ENCODE measurements at regions not wholly inside any gene's neighbourhood (a gene's known extent, or its start where the extent isn't known, plus 50 kb on each side); places are given as distances from the start of the nearest gene placed in this dataset.

- no peaks in the 10 kb centered on the region; the same call in 1 of the 2 replicates for H3K4me1 ChIP-seq (ENCODE audit: control insufficient read depth, insufficient read depth, low read length)
- TF ChIP-seq TCF7L2 (IDR thresholded peaks at IDR 0.05; ENCODE audit: low read depth, low read length) (no peak), POLR2AphosphoS5 (IDR thresholded peaks at IDR 0.05; ENCODE audit: low read depth, low read length) (no peak), REST (IDR thresholded peaks at IDR 0.05; ENCODE audit: insufficient read depth in 1 of 2, low read depth in 2 of 2, low read length in 1 of 2) (no peak), SIN3A (IDR thresholded peaks at IDR 0.05; ENCODE audit: borderline replicate concordance, insufficient read depth, low read depth, low read length) (no peak), CTCF (IDR thresholded peaks at IDR 0.05) (no peak)
- BruUV-seq (replicated peaks) = no TSS peak
- intact Hi-C loops (cut with micrococcal nuclease; ENCODE audit: unreplicated experiment) = no loop called here
- peak overlapping the region; percentile 34; the same call in 1 of the 2 replicates for H3K27ac ChIP-seq (ENCODE audit: low read length)
- DNase-seq (ENCODE audit: low read depth, low spot score) (no peak), ATAC-seq (no peak)
- in situ Hi-C loops (cut with HindIII; ENCODE audit: low pct_unique_long_range_greater_than_20kb, low sequenced_read_pairs) = no loop called here
- CTCF ChIA-PET = no interaction called here
- POLR2A ChIA-PET = no interaction called here
- no peaks in the 10 kb centered on the region for H3K36me3 ChIP-seq (ENCODE audit: control insufficient read depth, insufficient read depth, low read length)
- H3K4me3 ChIP-seq (ENCODE audit: low read depth in 2 of 2, low read length in 2 of 2) = no peak overlapping the region
- H3K9me3 ChIP-seq (ENCODE audit: control insufficient read depth, insufficient read depth, low read depth, low read length) = no peaks in the 10 kb centered on the region
- no peaks in the 10 kb centered on the region for H3K27me3 ChIP-seq (ENCODE audit: control insufficient read depth, insufficient read depth, low read length)
Measured at GRCh38 chr4:98748609-98749008, 90.2 kb upstream of the TSPAN5 start.

GRCh38 chr4:98747393-98748091 lies 89.1 kb upstream of the TSPAN5 start:
- ATAC-seq (no peak; the same call in 1 of the 2 replicates), DNase-seq (ENCODE audit: low read depth, low spot score) (no peak)
- BruUV-seq (replicated peaks) = no TSS peak
- peak overlapping the region; percentile 59; the same call in 1 of the 2 replicates for H3K27ac ChIP-seq (ENCODE audit: low read length)
- ChIA-PET POLR2A (interaction anchor here (0.5 kb wide), 1 partner anchor 182 kb away, joined by 5 read pairs; no protein-coding TSS in a partner anchor), CTCF (interaction anchor here (0.6 kb wide), 1 partner anchor 16 kb away, joined by 4 read pairs; no protein-coding TSS in a partner anchor)
- in situ Hi-C loops (cut with HindIII; ENCODE audit: low pct_unique_long_range_greater_than_20kb, low sequenced_read_pairs) (no loop called here), intact Hi-C loops (cut with micrococcal nuclease; ENCODE audit: unreplicated experiment) (no loop called here)
- no peaks in the 10 kb centered on the region for H3K36me3 ChIP-seq (ENCODE audit: control insufficient read depth, insufficient read depth, low read length)
- H3K4me3 ChIP-seq (ENCODE audit: low read depth in 2 of 2, low read length in 2 of 2) = no peak overlapping the region
- H3K4me1 ChIP-seq (ENCODE audit: control insufficient read depth, insufficient read depth, low read length) = no peaks in the 10 kb centered on the region; the same call in 1 of the 2 replicates
- H3K9me3 ChIP-seq (ENCODE audit: control insufficient read depth, insufficient read depth, low read depth, low read length) = no peaks in the 10 kb centered on the region
- TF ChIP-seq POLR2AphosphoS5 (IDR thresholded peaks at IDR 0.05; ENCODE audit: low read depth, low read length) (no peak), SIN3A (IDR thresholded peaks at IDR 0.05; ENCODE audit: borderline replicate concordance, insufficient read depth, low read depth, low read length) (no peak), REST (IDR thresholded peaks at IDR 0.05; ENCODE audit: insufficient read depth in 1 of 2, low read depth in 2 of 2, low read length in 1 of 2) (no peak), TCF7L2 (IDR thresholded peaks at IDR 0.05; ENCODE audit: low read depth, low read length) (peak; percentile 93)
- no peaks in the 10 kb centered on the region for H3K27me3 ChIP-seq (ENCODE audit: control insufficient read depth, insufficient read depth, low read length)

Measured in Panc1 (cell line).